Stomach (tissue), 4 donors: ENCODE measurements at regions not wholly inside any gene's neighbourhood (a gene's known extent, or its start where the extent isn't known, plus 50 kb on each side); places are given as distances from the start of the nearest gene placed in this dataset.

Source experiments
- CTCF ChIP-seq, 7 experiments: fragments of 450-650 bp in 4 of 7; fragments of 200-600 bp in 3 of 7; sonication (generic) in 3 of 7; IDR thresholded peaks; one replicate each; pipeline ENCODE4 v1.5.1; 2016 to 2019; ENCODE audit warnings: antibody characterized with exemption in 7 of 7, control low read depth in 2 of 7, mild to moderate bottlenecking in 1 of 7
- EP300 ChIP-seq: sonication (generic); formaldehyde crosslinking; IDR thresholded peaks from one replicate; pipeline ENCODE4 v1.6.1; 2017; ENCODE audit warnings: antibody characterized with exemption
- POLR2AphosphoS5 ChIP-seq, 3 donors: sonication (generic); formaldehyde crosslinking; IDR thresholded peaks; one replicate each; pipeline ENCODE4 v1.6.1; 2016; ENCODE audit warnings: antibody characterized with exemption in 3 of 3

DNA sequence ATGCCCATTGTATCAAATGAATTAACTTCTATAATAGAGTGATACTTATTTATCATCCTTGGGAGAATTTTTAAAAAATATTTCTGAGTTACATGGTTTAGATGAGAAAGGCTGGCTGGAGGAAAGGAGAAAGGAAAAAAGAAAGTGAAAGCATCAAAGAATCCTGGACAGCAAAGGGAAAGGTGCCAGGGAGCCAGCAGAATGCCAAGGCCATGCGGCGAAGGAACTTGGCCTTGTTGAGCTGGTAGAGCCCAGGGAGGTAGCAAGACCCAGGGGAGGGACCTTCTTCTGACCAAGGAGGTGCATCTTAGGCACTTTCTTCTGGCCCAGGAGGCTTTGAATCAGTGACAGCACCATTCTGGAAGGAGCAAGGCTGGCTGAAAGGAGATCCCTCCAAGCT is 240.5 kb downstream of the ENC1 start:
- TF ChIP-seq POLR2AphosphoS5 (IDR thresholded peaks at IDR 0.05) (no peak), CTCF (IDR thresholded peaks at IDR 0.05) (no peak), EP300 (no peak)
